Fibroblast of lung (primary cell): ENCODE measurements at regions not wholly inside any gene's neighbourhood (a gene's known extent, or its start where the extent isn't known, plus 50 kb on each side); places are given as distances from the start of the nearest gene placed in this dataset.

ENCODE experiments used
- DNase-seq, 2 donors: peaks; one replicate each; pipeline versions ENCODE4 v3.0.0 to v3.0.0-alpha.2; 2010; ENCODE audit warnings: low read depth in 2 of 2
- H2AFZ ChIP-seq: 2 replicates; pipeline ENCODE4 v1.5.1; 2012; ENCODE audit warnings: low read length, control low read depth, inconsistent platforms
- H3K27ac ChIP-seq: 2 replicates; pipeline ENCODE4 v1.5.1; 2011; ENCODE audit warnings: low read length, control low read depth; ENCODE audit not compliant: insufficient read depth
- H3K27me3 ChIP-seq: 2 replicates; pipeline ENCODE4 v1.5.1; 2011; ENCODE audit warnings: mild to moderate bottlenecking, low read length; ENCODE audit not compliant: control insufficient read depth, insufficient read depth
- H3K36me3 ChIP-seq: 2 replicates; pipeline ENCODE4 v1.5.1; 2011; ENCODE audit warnings: low read length; ENCODE audit not compliant: control insufficient read depth, insufficient read depth
- H3K4me1 ChIP-seq: 2 replicates; pipeline ENCODE4 v1.5.1; 2011; ENCODE audit warnings: low read length; ENCODE audit not compliant: control insufficient read depth, insufficient read depth; ENCODE audit errors: extremely low read depth
- H3K4me2 ChIP-seq: 2 replicates; pipeline ENCODE4 v1.5.1; 2011; ENCODE audit warnings: low read length, control low read depth; ENCODE audit not compliant: insufficient read depth; ENCODE audit errors: extremely low read depth
- H3K4me3 ChIP-seq, 4 experiments: fragments of 200-600 bp in 1 of 4; sonication (generic) in 1 of 4; replicated peaks in 1 of 4; 2 replicates each; pipeline ENCODE4 v1.5.1; 2011 to 2016; ENCODE audit warnings: low read length in 4 of 4, low read depth in 3 of 4, mild to moderate bottlenecking in 3 of 4, control low read depth in 2 of 4, inconsistent platforms in 1 of 4, mixed read lengths in 1 of 4; ENCODE audit not compliant: insufficient read depth in 1 of 4; ENCODE audit errors: control extremely low read depth in 1 of 4
- H3K79me2 ChIP-seq: 2 replicates; pipeline ENCODE4 v1.5.1; 2012; ENCODE audit warnings: mild to moderate bottlenecking, low read length, inconsistent platforms; ENCODE audit not compliant: control insufficient read depth, insufficient read depth
- H3K9ac ChIP-seq: 2 replicates; pipeline ENCODE4 v1.5.1; 2011; ENCODE audit warnings: mild to moderate bottlenecking, low read length, control low read depth; ENCODE audit not compliant: insufficient read depth
- H3K9me3 ChIP-seq: 2 replicates; pipeline ENCODE4 v1.5.1; 2012; ENCODE audit warnings: low read depth, low read length; ENCODE audit not compliant: control insufficient read depth, insufficient read depth
- H4K20me1 ChIP-seq: 2 replicates; pipeline ENCODE4 v1.5.1; 2011; ENCODE audit warnings: low read length; ENCODE audit not compliant: control insufficient read depth, insufficient read depth; ENCODE audit errors: extremely low read depth
- CTCF ChIP-seq, 2 donors: IDR thresholded peaks in 1 of 2; conservative IDR thresholded peaks in 1 of 2; 1 replicate in 1 of 2; 2 replicates in 1 of 2; pipeline ENCODE4 v1.5.1; 2011 to 2012; ENCODE audit warnings: low read length in 2 of 2, control low read depth in 1 of 2, inconsistent platforms in 1 of 2, low read depth in 1 of 2, mild to moderate bottlenecking in 1 of 2
- EZH2 ChIP-seq: IDR thresholded peaks from 2 replicates; pipeline ENCODE4 v1.5.1; 2012; ENCODE audit warnings: low read length, control low read depth, mild to moderate bottlenecking; ENCODE audit errors: missing control alignments

DNA sequence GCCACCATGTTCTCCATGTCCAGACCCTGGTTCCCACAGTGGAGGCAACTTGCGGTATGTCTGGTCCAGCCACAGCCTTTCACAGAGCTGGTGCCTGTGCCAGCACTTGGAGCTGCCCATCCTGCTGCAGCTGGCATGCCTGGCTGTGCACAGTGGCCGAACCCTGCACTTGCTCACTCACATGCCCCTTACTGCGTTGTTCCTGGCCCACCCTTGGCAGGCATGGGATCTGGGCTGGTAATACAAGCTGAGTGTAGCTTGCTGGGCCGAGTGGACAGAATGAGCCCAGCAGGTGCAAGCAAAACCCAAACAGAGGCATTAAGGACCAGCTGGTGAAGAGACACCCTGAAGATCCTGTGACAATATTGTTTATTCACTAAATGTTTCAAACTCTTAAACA, 583.9 kb upstream of the SLITRK6 start:
- H3K4me2 ChIP-seq, result no peak overlapping the region
- H3K4me1 ChIP-seq, result no peaks in the 10 kb centered on the region
- no peaks in the 10 kb centered on the region for H3K27me3 ChIP-seq
- H2AFZ ChIP-seq, result no peak overlapping the region
- H3K4me3 ChIP-seq, result no peak overlapping the region
- no peak for DNase-seq
- no peak overlapping the region for H3K27ac ChIP-seq
- no peaks in the 10 kb centered on the region for H4K20me1 ChIP-seq
- no peaks in the 10 kb centered on the region for H3K36me3 ChIP-seq
- H3K9ac ChIP-seq, result no peak overlapping the region
- TF ChIP-seq CTCF (conservative IDR thresholded peaks at IDR 0.05 in 1 of 2, IDR thresholded peaks at IDR 0.05 in 1 of 2; ENCODE audit: low read depth in 1 of 2, low read length in 2 of 2) (no peak), EZH2 (no peak)
- no peaks in the 10 kb centered on the region for H3K9me3 ChIP-seq
- H3K79me2 ChIP-seq, result no peaks in the 10 kb centered on the region

DNA sequence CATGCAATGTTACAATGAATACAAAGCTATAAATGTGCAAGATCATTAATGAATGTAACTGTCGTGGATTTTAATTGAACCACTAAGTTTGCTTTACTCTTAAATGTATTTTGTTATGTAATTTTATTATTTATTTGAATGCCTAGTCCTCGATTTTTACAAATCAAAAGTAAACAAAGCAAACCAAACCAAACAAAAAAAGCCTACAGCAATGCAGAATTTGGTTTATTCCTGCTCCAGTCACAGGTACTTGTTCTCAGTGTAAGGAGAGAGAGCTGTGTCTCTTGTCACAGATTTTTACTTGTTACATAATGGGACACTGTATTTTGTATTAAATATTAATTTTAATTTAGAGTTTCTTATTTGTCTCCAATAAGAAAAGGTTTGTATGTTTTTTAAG, 584.3 kb upstream of the SLITRK6 start:
- H3K36me3 ChIP-seq, result no peaks in the 10 kb centered on the region
- no peaks in the 10 kb centered on the region for H3K9me3 ChIP-seq
- H3K27ac ChIP-seq, result no peak overlapping the region
- no peak overlapping the region for H2AFZ ChIP-seq
- H3K4me1 ChIP-seq, result no peaks in the 10 kb centered on the region
- H4K20me1 ChIP-seq, result no peaks in the 10 kb centered on the region
- no peak for TF ChIP-seq EZH2
- TF ChIP-seq CTCF (conservative IDR thresholded peaks at IDR 0.05 in 1 of 2, IDR thresholded peaks at IDR 0.05 in 1 of 2; ENCODE audit: low read depth in 1 of 2, low read length in 2 of 2), result no peak
- H3K79me2 ChIP-seq, result no peaks in the 10 kb centered on the region
- H3K9ac ChIP-seq, result no peak overlapping the region
- H3K27me3 ChIP-seq, result no peaks in the 10 kb centered on the region
- H3K4me2 ChIP-seq, result no peak overlapping the region
- no peak overlapping the region for H3K4me3 ChIP-seq
- DNase-seq, result no peak

GRCh38 chr13:86397635-86398034, 598.4 kb upstream of the SLITRK6 start:
- H3K36me3 ChIP-seq, result no peaks in the 10 kb centered on the region
- no peak overlapping the region for H3K27ac ChIP-seq
- H3K4me1 ChIP-seq, result no peaks in the 10 kb centered on the region
- H2AFZ ChIP-seq, result no peak overlapping the region
- H3K9ac ChIP-seq, result no peak overlapping the region
- no peak overlapping the region for H3K4me2 ChIP-seq
- TF ChIP-seq EZH2 (no peak), CTCF (conservative IDR thresholded peaks at IDR 0.05 in 1 of 2, IDR thresholded peaks at IDR 0.05 in 1 of 2; ENCODE audit: low read depth in 1 of 2, low read length in 2 of 2) (no peak)
- no peaks in the 10 kb centered on the region for H3K27me3 ChIP-seq
- H3K9me3 ChIP-seq, result no peaks in the 10 kb centered on the region
- no peak overlapping the region for H3K4me3 ChIP-seq
- DNase-seq, result no peak
- H4K20me1 ChIP-seq, result no peaks in the 10 kb centered on the region
- H3K79me2 ChIP-seq, result no peaks in the 10 kb centered on the region
